Upper lobe of left lung (tissue), 4 donors: ENCODE measurements at regions not wholly inside any gene's neighbourhood (a gene's known extent, or its start where the extent isn't known, plus 50 kb on each side); places are given as distances from the start of the nearest gene placed in this dataset.

ENCODE experiments used
- EP300 ChIP-seq, 4 donors: sonication (generic); formaldehyde crosslinking; IDR thresholded peaks; one replicate each; pipeline ENCODE4 v1.5.1; 2017; ENCODE audit warnings: antibody characterized with exemption in 4 of 4, control low read depth in 2 of 4
- POLR2A ChIP-seq, 4 donors: fragments of 450-650 bp; IDR thresholded peaks; one replicate each; pipeline ENCODE4 v1.5.1; 2016 to 2017; ENCODE audit warnings: antibody characterized with exemption in 4 of 4, mild to moderate bottlenecking in 2 of 4
- POLR2AphosphoS5 ChIP-seq, 2 donors: sonication (generic); formaldehyde crosslinking; IDR thresholded peaks; one replicate each; pipeline ENCODE4 v1.5.1; 2017; ENCODE audit warnings: antibody characterized with exemption in 2 of 2
- TF ChIP-seq, protein P1 (sequence below), 6 experiments: fragments of 450-650 bp in 4 of 6; fragments of 200-600 bp in 2 of 6; sonication (generic) in 2 of 6; IDR thresholded peaks; one replicate each; pipeline ENCODE4 v1.5.1; 2016 to 2019; ENCODE audit warnings: antibody characterized with exemption in 6 of 6

DNA sequence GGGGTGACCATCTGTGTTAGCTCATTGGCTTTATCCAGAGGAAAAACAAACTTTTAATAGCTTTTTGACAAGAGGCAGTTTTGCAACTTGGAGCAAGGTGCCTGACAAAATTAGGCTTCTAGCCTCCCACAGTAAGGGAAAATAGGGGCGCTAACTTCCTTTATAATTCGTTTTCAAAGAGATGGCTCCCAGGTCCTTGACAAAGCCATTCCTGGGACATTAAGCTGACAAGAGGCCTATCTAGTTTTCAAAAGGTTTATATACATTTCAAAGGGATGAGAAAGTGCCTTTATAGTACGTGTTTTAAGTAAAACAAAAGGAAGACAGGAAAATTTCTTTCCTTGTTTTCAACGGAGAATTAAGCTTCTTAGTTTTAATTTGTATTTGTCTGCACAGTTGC, 159.4 kb upstream of the GCFC2 start:
- TF ChIP-seq, protein P1, sequence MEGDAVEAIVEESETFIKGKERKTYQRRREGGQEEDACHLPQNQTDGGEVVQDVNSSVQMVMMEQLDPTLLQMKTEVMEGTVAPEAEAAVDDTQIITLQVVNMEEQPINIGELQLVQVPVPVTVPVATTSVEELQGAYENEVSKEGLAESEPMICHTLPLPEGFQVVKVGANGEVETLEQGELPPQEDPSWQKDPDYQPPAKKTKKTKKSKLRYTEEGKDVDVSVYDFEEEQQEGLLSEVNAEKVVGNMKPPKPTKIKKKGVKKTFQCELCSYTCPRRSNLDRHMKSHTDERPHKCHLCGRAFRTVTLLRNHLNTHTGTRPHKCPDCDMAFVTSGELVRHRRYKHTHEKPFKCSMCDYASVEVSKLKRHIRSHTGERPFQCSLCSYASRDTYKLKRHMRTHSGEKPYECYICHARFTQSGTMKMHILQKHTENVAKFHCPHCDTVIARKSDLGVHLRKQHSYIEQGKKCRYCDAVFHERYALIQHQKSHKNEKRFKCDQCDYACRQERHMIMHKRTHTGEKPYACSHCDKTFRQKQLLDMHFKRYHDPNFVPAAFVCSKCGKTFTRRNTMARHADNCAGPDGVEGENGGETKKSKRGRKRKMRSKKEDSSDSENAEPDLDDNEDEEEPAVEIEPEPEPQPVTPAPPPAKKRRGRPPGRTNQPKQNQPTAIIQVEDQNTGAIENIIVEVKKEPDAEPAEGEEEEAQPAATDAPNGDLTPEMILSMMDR (IDR thresholded peaks at IDR 0.05), result no peak
- TF ChIP-seq POLR2AphosphoS5 (IDR thresholded peaks at IDR 0.05), result no peak
- TF ChIP-seq POLR2A (IDR thresholded peaks at IDR 0.05), result no peak
- no peak for TF ChIP-seq EP300 (IDR thresholded peaks at IDR 0.05)
